ENCODE measurements at regions not wholly inside any gene's neighbourhood (a gene's known extent, or its start where the extent isn't known, plus 50 kb on each side); places are given as distances from the start of the nearest gene placed in this dataset.
"Not testable (repeated sequence)": the region's sequence is repeated elsewhere in the genome, so short reads cannot be mapped to it uniquely, and the experiment has no call there.

- Mint-ChIP-seq H3K9me3 (peaks cover 4 to 11% (median 5%) of the 10 kb centered on the region in 3 donors), H3K27me3 (no peaks in the 10 kb centered on the region), H3K4me3 (no peak overlapping the region), H3K4me1 (no peaks in the 10 kb centered on the region), H3K36me3 (no peaks in the 10 kb centered on the region), H3K27ac (no peak overlapping the region)
- CTCF ChIA-PET = no interaction called here
- ATAC-seq (replicated peaks in 1 of 4) (no peak), DNase-seq (no peak)
- POLR2A ChIA-PET = no interaction called here
- WGBS (ENCODE audit: insufficient coverage) = no CpG with 5 or more reads among the region's 1 CpG
- H3K4me1 ChIP-seq (ENCODE audit: control insufficient read depth in 1 of 2, extremely low read depth in 1 of 2, insufficient read depth in 2 of 2, low read length in 2 of 2) = no peaks in the 10 kb centered on the region
- no peaks in the 10 kb centered on the region for H3K9me3 ChIP-seq
- H3K27ac ChIP-seq (ENCODE audit: low read length) = no peak overlapping the region
- no peak overlapping the region for H3K4me3 ChIP-seq (ENCODE audit: control insufficient read depth in 1 of 2, extremely low read depth in 1 of 2, low read length in 1 of 2)
- no peaks in the 10 kb centered on the region for H3K36me3 ChIP-seq (ENCODE audit: control insufficient read depth in 2 of 2, extremely low read depth in 1 of 2, insufficient read depth in 1 of 2, low read length in 1 of 2)
- no peaks in the 10 kb centered on the region for H3K27me3 ChIP-seq (replicated peaks in 1 of 2; ENCODE audit: control insufficient read depth in 2 of 2, extremely low read depth in 1 of 2, insufficient read depth in 2 of 2, low read length in 1 of 2)
Observed at GRCh38 chr13:84737661-84738060, 855.4 kb upstream of the SLITRK1 start.

DNA sequence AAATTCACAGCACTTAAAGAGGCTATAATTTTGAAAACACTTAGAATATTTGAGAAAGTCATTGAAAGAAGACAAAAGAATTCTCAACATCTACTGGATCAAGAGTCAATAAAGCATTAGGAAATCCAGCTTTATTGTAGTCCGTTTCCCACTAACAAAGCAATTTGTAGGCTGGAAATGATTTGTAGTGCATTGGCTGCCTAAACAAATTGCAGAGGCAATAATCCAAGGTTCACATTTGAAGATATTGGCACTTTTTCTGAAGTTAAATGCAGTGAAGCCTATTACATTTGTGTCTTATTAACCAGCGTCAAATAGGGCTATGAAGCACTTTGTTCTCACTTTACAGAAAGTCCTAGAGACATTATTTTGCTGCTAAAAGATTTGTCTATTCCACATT, 848.1 kb upstream of the SLITRK1 start:
- no peak overlapping the region for H3K27ac ChIP-seq (ENCODE audit: low read length)
- Mint-ChIP-seq H3K36me3 (no peaks in the 10 kb centered on the region), H3K4me3 (no peak overlapping the region), H3K27ac (no peak overlapping the region), H3K4me1 (no peaks in the 10 kb centered on the region), H3K27me3 (no peaks in the 10 kb centered on the region), H3K9me3 (no peaks in the 10 kb centered on the region)
- H3K9me3 ChIP-seq = no peaks in the 10 kb centered on the region
- 67% methylated on average over 1 of the region's 2 CpGs for WGBS (ENCODE audit: insufficient coverage)
- no peaks in the 10 kb centered on the region for H3K27me3 ChIP-seq (replicated peaks in 1 of 2; ENCODE audit: control insufficient read depth in 2 of 2, extremely low read depth in 1 of 2, insufficient read depth in 2 of 2, low read length in 1 of 2)
- CTCF ChIA-PET = no interaction called here
- no peaks in the 10 kb centered on the region for H3K4me1 ChIP-seq (ENCODE audit: control insufficient read depth in 1 of 2, extremely low read depth in 1 of 2, insufficient read depth in 2 of 2, low read length in 2 of 2)
- ATAC-seq (replicated peaks in 1 of 4) = no peak
- no peak for DNase-seq
- H3K4me3 ChIP-seq (ENCODE audit: control insufficient read depth in 1 of 2, extremely low read depth in 1 of 2, low read length in 1 of 2) = no peak overlapping the region
- no peaks in the 10 kb centered on the region for H3K36me3 ChIP-seq (ENCODE audit: control insufficient read depth in 2 of 2, extremely low read depth in 1 of 2, insufficient read depth in 1 of 2, low read length in 1 of 2)
- POLR2A ChIA-PET = no interaction called here

DNA sequence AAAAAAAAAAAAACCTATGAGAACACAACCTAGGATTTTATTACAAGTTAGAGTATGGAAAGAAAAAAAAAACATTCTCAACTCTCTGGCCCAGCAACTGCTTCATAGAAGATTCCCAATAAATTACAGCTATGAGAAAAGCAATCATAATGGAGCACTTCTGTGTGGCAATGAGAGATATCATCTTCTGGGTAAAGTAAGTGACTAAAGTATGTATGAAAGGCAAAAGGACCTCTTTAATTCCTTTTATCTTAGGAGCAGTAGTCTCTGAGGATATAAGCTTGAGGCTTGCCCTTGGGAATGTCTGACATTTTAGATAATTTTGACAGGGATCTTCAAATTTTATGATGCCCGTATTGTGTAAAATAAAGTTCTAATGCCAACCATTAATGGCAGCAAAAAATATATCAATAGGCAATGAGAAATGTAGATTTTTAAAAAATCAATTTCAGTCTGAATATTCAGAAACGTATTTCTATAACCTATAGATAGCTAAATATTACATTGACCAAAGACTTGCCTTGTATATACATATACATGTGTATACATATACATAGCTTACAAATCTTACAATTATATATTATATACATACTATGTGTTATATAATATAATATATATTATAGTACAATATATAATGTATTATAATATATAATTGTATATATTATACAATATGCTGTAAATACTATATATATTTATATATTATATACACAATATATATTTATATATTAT, 823.9 kb upstream of the SLITRK1 start:
- Mint-ChIP-seq H3K9me3 (peaks cover 0 to 3% (median 0%) of the 10 kb centered on the region in 3 donors), H3K27me3 (no peaks in the 10 kb centered on the region), H3K27ac (no peak overlapping the region), H3K36me3 (no peaks in the 10 kb centered on the region), H3K4me3 (no peak overlapping the region), H3K4me1 (no peaks in the 10 kb centered on the region)
- no peak overlapping the region for H3K4me3 ChIP-seq (ENCODE audit: control insufficient read depth in 1 of 2, extremely low read depth in 1 of 2, low read length in 1 of 2)
- no peak for ATAC-seq (replicated peaks in 1 of 4)
- ChIA-PET POLR2A (interaction anchor here in 1 of 2 donors (0.6 kb wide), 1 partner anchor 648 kb away, joined by 3 read pairs; no protein-coding TSS in a partner anchor), CTCF (no interaction called here)
- no peak overlapping the region for H3K27ac ChIP-seq (ENCODE audit: low read length)
- WGBS (ENCODE audit: insufficient coverage) = no CpG with 5 or more reads among the region's 2 CpGs
- no peaks in the 10 kb centered on the region for H3K4me1 ChIP-seq (ENCODE audit: control insufficient read depth in 1 of 2, extremely low read depth in 1 of 2, insufficient read depth in 2 of 2, low read length in 2 of 2)
- H3K36me3 ChIP-seq (ENCODE audit: control insufficient read depth in 2 of 2, extremely low read depth in 1 of 2, insufficient read depth in 1 of 2, low read length in 1 of 2) = no peaks in the 10 kb centered on the region
- DNase-seq = no peak
- H3K9me3 ChIP-seq = no peaks in the 10 kb centered on the region
- H3K27me3 ChIP-seq (replicated peaks in 1 of 2; ENCODE audit: control insufficient read depth in 2 of 2, extremely low read depth in 1 of 2, insufficient read depth in 2 of 2, low read length in 1 of 2) = no peaks in the 10 kb centered on the region

DNA sequence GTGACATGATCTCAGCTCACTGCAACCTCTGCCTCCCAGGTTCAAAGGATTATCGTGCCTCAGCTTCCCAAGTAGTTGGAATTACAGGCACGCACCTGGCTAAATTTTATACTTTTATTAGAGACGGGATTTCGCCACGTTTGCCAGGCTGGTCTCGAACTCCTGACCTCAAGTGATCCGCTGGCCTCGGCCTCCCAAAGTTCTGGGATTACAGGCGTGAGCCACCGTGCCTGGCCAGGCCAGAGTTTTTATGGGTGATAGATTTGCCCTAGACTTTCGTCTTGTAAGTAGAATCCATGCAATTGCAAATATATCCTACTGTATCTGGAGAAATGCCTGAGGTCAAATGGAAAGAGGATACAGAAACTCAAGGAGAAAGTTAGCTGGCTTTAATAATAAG, 819.9 kb upstream of the SLITRK1 start:
- H3K27ac ChIP-seq (ENCODE audit: low read length) = no peak overlapping the region
- H3K4me3 ChIP-seq (ENCODE audit: control insufficient read depth in 1 of 2, extremely low read depth in 1 of 2, low read length in 1 of 2) = no peak overlapping the region
- H3K27me3 ChIP-seq (replicated peaks in 1 of 2; ENCODE audit: control insufficient read depth in 2 of 2, extremely low read depth in 1 of 2, insufficient read depth in 2 of 2, low read length in 1 of 2) = no peaks in the 10 kb centered on the region
- H3K27ac Mint-ChIP-seq = no peak overlapping the region
- POLR2A ChIA-PET = no interaction called here
- H3K27me3 Mint-ChIP-seq = no peaks in the 10 kb centered on the region
- CTCF ChIA-PET = no interaction called here
- no peak overlapping the region for H3K4me3 Mint-ChIP-seq
- no peaks in the 10 kb centered on the region for H3K4me1 Mint-ChIP-seq
- DNase-seq (no peak), ATAC-seq (replicated peaks in 1 of 4) (no peak)
- H3K36me3 Mint-ChIP-seq = no peaks in the 10 kb centered on the region
- no peaks in the 10 kb centered on the region for H3K9me3 ChIP-seq
- whole genome bisulfite sequencing (ENCODE audit: insufficient coverage) = 91% methylated on average over 10 of the region's 11 CpGs
- peaks cover 0 to 6% (median 4%) of the 10 kb centered on the region in 3 donors for H3K9me3 Mint-ChIP-seq
- no peaks in the 10 kb centered on the region for H3K4me1 ChIP-seq (ENCODE audit: control insufficient read depth in 1 of 2, extremely low read depth in 1 of 2, insufficient read depth in 2 of 2, low read length in 2 of 2)
- no peaks in the 10 kb centered on the region for H3K36me3 ChIP-seq (ENCODE audit: control insufficient read depth in 2 of 2, extremely low read depth in 1 of 2, insufficient read depth in 1 of 2, low read length in 1 of 2)

DNA sequence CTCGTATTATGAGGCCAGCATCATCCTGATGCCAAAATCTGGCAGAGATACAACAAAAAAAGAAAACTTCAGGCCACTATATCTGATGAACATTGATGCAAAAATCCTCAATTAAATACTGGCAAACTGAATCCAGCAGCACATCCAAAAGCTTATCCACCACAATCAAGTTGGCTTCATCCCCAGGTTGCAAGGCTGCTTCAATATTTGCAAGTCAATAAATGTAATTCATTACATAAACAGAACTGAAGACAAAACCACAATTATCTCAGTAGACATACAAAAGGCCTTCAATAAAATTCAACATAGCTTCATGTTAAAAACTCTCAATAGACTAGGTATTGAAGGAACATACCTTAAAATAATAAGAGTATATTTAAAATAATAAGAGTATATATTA, 815.3 kb upstream of the SLITRK1 start:
- H3K36me3 Mint-ChIP-seq; CTCF ChIA-PET; ATAC-seq (replicated peaks in 1 of 4): not testable (repeated sequence)

DNA sequence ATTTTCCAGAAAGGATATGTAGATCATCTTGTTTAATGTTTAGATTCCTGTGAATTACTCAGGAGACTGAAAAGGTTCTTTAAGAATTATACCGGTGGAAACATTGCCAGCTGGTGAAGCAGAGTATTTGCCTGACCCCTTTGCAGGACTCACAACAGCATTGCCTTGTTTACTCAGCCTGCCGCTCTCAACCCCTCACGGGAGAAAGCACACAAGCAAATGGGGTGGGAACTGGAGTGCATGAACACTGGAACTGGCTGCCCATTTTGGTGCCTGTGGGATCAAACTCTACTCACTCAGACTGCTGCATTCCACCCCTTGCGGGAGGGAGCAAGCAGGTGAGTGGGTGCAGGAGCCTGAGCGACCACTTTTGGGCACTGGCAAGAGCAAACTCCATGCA, 804.7 kb upstream of the SLITRK1 start:
- H3K9me3 Mint-ChIP-seq = peaks cover 0 to 9% (median 5%) of the 10 kb centered on the region in 3 donors
- no peak overlapping the region for H3K27ac Mint-ChIP-seq
- Histone ChIP-seq H3K27me3 (replicated peaks in 1 of 2; ENCODE audit: control insufficient read depth in 2 of 2, extremely low read depth in 1 of 2, insufficient read depth in 2 of 2, low read length in 1 of 2) (no peaks in the 10 kb centered on the region), H3K9me3 (no peaks in the 10 kb centered on the region), H3K36me3 (ENCODE audit: control insufficient read depth in 2 of 2, extremely low read depth in 1 of 2, insufficient read depth in 1 of 2, low read length in 1 of 2) (no peaks in the 10 kb centered on the region), H3K4me3 (ENCODE audit: control insufficient read depth in 1 of 2, extremely low read depth in 1 of 2, low read length in 1 of 2) (no peak overlapping the region), H3K27ac (ENCODE audit: low read length) (no peak overlapping the region), H3K4me1 (ENCODE audit: control insufficient read depth in 1 of 2, extremely low read depth in 1 of 2, insufficient read depth in 2 of 2, low read length in 2 of 2) (no peaks in the 10 kb centered on the region)
- CTCF ChIA-PET = no interaction called here
- DNase-seq (no peak), ATAC-seq (replicated peaks in 1 of 4) (no peak)
- no peaks in the 10 kb centered on the region for H3K4me1 Mint-ChIP-seq
- POLR2A ChIA-PET = no interaction called here
- no peak overlapping the region for H3K4me3 Mint-ChIP-seq
- H3K36me3 Mint-ChIP-seq = no peaks in the 10 kb centered on the region
- WGBS (ENCODE audit: insufficient coverage) = 65% methylated on average over 2 of the region's 5 CpGs
- no peaks in the 10 kb centered on the region for H3K27me3 Mint-ChIP-seq

More for the DNA sequence above, 815.3 kb upstream of the SLITRK1 start:
- H3K27me3 ChIP-seq (replicated peaks in 1 of 2; ENCODE audit: control insufficient read depth in 2 of 2, extremely low read depth in 1 of 2, insufficient read depth in 2 of 2, low read length in 1 of 2); H3K9me3 ChIP-seq; H3K4me3 ChIP-seq (ENCODE audit: control insufficient read depth in 1 of 2, extremely low read depth in 1 of 2, low read length in 1 of 2); H3K36me3 ChIP-seq (ENCODE audit: control insufficient read depth in 2 of 2, extremely low read depth in 1 of 2, insufficient read depth in 1 of 2, low read length in 1 of 2); DNase-seq; H3K27ac Mint-ChIP-seq; POLR2A ChIA-PET; H3K27ac ChIP-seq (ENCODE audit: low read length); H3K27me3 Mint-ChIP-seq; H3K4me3 Mint-ChIP-seq; H3K4me1 ChIP-seq (ENCODE audit: control insufficient read depth in 1 of 2, extremely low read depth in 1 of 2, insufficient read depth in 2 of 2, low read length in 2 of 2); H3K4me1 Mint-ChIP-seq: not testable (repeated sequence)
- peaks cover 0 to 18% (median 7%) of the 10 kb centered on the region in 3 donors for H3K9me3 Mint-ChIP-seq
- WGBS (ENCODE audit: insufficient coverage) = 40% methylated on average over 1 of the region's 1 CpG

DNA sequence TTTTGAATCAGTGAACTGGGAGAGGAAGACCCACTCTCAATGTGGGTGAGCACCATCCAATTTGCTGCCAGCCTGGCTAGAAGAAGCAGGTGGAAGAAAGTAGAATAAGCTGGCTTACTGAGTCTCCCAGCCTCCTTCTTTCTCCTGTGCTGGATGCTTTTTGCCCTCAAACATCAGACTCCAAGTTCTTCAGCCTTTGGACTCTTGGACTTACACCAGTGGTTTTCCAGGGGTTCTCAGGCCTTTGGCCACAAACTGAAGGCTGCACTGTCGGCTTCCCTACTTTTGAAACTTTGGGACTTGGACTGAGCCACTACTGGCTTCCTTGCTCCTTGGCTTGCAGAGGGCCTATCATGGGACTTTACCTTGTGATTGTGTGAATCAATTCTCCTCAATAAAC, 804.2 kb upstream of the SLITRK1 start:
- POLR2A ChIA-PET = no interaction called here

More for the DNA sequence above, 804.2 kb upstream of the SLITRK1 start:
- H3K4me1 ChIP-seq (ENCODE audit: control insufficient read depth in 1 of 2, extremely low read depth in 1 of 2, insufficient read depth in 2 of 2, low read length in 2 of 2) = no peaks in the 10 kb centered on the region
- no peak for ATAC-seq (replicated peaks in 1 of 4)
- no peaks in the 10 kb centered on the region for H3K27me3 ChIP-seq (replicated peaks in 1 of 2; ENCODE audit: control insufficient read depth in 2 of 2, extremely low read depth in 1 of 2, insufficient read depth in 2 of 2, low read length in 1 of 2)
- no CpG with 5 or more reads among the region's 1 CpG for WGBS (ENCODE audit: insufficient coverage)
- Mint-ChIP-seq H3K4me3 (no peak overlapping the region), H3K27ac (no peak overlapping the region), H3K27me3 (no peaks in the 10 kb centered on the region), H3K36me3 (no peaks in the 10 kb centered on the region), H3K9me3 (peaks cover 0 to 9% (median 5%) of the 10 kb centered on the region in 3 donors), H3K4me1 (no peaks in the 10 kb centered on the region)
- CTCF ChIA-PET = no interaction called here
- no peak for DNase-seq
- no peak overlapping the region for H3K4me3 ChIP-seq (ENCODE audit: control insufficient read depth in 1 of 2, extremely low read depth in 1 of 2, low read length in 1 of 2)
- H3K36me3 ChIP-seq (ENCODE audit: control insufficient read depth in 2 of 2, extremely low read depth in 1 of 2, insufficient read depth in 1 of 2, low read length in 1 of 2) = no peaks in the 10 kb centered on the region
- H3K27ac ChIP-seq (ENCODE audit: low read length) = no peak overlapping the region
- no peaks in the 10 kb centered on the region for H3K9me3 ChIP-seq
